ENCODE measurements at regions not wholly inside any gene's neighbourhood (a gene's known extent, or its start where the extent isn't known, plus 50 kb on each side); places are given as distances from the start of the nearest gene placed in this dataset.

- intact Hi-C loops (cut with DNase I) = no loop called here
- DNase-seq (ENCODE audit: missing footprints) = no peak
- no peak for ATAC-seq
These were observed 102.8 kb upstream of the PFN2 start for GRCh38 chr3:150073513-150073912.

GRCh38 chr3:150073031-150073430 lies 102.3 kb upstream of the PFN2 start:
- DNase-seq (ENCODE audit: missing footprints) (no peak), ATAC-seq (no peak)
- intact Hi-C loops (cut with DNase I) = no loop called here

DNA sequence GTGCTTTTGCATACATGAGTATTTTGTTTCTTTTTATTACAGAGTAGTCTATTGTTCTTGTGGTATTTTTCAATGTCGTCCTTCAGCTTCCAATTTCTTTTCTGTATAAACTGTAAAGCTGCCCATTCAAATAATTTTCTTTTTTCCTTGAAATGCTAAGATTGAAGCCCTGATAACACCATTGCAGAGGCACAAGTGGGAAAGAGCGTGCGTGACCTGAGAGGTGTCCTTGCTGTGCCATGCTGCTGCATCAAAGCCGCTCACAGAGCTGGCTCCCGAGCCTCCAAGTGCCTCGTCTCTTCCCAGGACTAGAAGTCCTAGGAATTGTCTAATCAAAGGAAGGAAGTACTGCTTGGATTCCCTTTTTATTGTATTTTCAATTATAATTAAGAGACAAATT lies 101.9 kb upstream of the PFN2 start:
- ATAC-seq (no peak), DNase-seq (ENCODE audit: missing footprints) (no peak)
- intact Hi-C loops (cut with DNase I) = no loop called here

DNA sequence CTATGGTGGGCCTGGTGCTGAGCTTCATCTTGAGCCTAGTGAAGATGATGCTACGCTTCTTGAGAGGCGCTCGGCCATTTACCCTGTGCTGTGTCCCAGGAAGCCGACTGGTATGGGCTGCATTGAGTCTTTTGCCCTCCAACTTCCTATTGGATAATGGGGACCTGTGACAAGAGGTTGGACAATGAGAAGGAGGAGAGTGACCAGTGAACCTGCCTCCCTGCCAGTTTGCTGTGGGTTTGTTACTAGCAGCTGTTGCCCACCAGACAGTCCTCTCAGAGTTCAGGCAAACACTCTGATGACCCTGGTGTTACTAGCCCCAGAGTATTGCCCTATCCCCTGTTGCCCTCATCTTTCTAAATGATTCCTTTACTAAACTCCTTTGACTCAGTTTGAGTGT lies 99.6 kb upstream of the PFN2 start:
- intact Hi-C loops (cut with DNase I) = no loop called here
- no peak for DNase-seq (ENCODE audit: missing footprints)
- peak; percentile 23 for ATAC-seq

GRCh38 chr3:150069633-150070032 lies 98.9 kb upstream of the PFN2 start:
- ATAC-seq = no peak
- DNase-seq (ENCODE audit: missing footprints) = no peak
- intact Hi-C loops (cut with DNase I) = no loop called here

DNA sequence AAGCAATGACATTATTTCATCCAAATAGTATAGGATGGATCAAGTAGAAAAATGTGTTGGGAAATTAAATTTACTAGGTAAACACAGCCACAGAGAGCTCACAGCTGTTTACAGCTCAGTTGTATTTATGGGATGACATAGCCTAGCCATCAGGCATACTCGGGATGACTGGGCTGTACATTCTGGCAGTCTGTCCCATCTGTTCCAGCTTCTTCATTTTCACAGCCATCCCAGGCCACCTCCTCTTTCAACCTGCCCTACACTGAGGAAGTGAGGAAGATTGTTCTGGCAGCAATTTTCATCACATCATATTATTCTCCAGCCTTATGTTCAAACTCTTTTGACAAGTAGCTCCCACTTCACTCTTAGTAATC lies 98.4 kb upstream of the PFN2 start:
- intact Hi-C loops (cut with DNase I) = no loop called here
- DNase-seq (ENCODE audit: missing footprints) = no peak
- ATAC-seq = no peak

DNA sequence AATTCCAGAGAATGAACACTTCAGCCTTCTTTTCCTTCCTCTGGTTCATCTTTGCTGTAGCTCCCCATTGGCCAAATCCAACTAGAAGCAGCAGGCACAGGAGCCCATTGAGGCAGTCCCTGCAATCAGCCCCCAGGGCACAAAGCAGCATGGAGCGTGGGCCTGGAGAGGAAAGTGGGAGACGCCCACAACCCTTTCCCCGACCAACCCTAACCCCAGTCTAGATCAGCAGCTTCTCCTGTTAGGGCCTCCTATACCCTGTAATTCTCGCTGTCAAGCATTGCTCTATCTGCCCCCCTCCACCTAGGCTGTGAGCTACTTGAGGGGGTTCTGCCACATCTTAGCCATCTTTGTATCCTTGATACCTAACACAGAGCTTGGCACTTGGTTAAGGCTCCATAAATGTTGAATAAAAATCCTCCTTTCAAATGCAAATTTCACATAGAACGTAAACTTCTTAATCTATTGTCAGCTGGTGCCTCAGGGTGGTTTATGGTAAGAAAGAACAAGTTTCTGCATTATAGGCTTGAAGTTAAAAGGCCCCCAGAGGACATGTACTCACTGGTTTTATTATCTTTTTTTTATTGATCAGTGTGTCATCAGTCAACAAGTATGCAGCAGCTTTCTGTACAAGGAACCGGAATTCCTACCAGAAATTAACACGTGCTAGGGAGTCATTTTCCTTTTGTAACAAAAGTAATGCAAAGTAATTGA lies 97.9 kb upstream of the PFN2 start:
- DNase-seq (ENCODE audit: missing footprints) (no peak), ATAC-seq (no peak)
- intact Hi-C loops (cut with DNase I) = no loop called here

GRCh38 chr3:150067561-150067960 lies 96.9 kb upstream of the PFN2 start:
- intact Hi-C loops (cut with DNase I) = no loop called here
- peak; percentile 45 for DNase-seq (ENCODE audit: missing footprints)

DNA sequence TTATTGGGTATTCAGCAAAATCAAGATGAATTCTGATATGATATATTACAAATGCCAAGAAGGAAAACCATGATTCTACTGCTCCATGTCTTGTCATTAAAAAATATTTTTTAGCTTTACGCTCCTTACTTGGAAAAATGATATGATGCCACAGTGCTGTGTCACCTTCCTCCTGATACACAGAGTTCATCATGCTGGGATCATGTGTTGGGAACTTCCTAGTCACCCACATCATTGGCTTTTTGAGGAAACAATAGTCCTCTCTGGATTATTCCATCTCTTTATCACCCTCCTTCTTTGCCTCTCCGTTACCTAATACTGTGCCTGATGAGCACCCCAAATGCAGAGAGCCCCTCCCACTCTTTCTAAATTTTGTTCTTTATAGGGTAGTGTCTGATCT lies 94.3 kb upstream of the PFN2 start:
- DNase-seq (ENCODE audit: missing footprints) = no peak
- intact Hi-C loops (cut with DNase I) = no loop called here
- ATAC-seq = no peak

More at GRCh38 chr3:150067561-150067960, 96.9 kb upstream of the PFN2 start:
- ATAC-seq = no peak

GRCh38 chr3:150063237-150063636 lies 92.5 kb upstream of the PFN2 start:
- no peak for ATAC-seq
- intact Hi-C loops (cut with DNase I) = no loop called here
- no peak for DNase-seq (ENCODE audit: missing footprints)

DNA sequence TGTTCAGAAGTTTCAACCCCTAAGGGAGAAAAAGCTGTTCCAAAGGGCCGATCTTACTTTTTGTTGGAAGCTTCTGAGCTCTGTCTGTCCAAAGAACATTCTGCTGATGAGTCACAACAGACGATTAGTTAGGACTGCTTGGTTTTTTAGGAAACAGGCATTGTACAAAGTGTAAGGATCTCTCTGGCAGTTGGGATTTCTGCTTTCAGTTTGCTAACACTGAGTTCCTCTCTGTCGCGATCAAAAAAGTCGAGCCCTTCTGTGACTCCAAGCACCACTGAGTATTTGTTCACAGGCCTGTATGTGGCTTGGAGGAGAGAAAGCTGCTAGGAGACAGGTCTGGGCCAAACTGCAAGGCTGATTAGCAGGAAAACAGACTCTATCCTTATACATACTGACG lies 91.8 kb upstream of the PFN2 start:
- intact Hi-C loops (cut with DNase I) = no loop called here
- DNase-seq (ENCODE audit: missing footprints) (no peak), ATAC-seq (peak; percentile 83)

- peak; percentile 51 for ATAC-seq
- intact Hi-C loops (cut with DNase I) = no loop called here
- no peak for DNase-seq (ENCODE audit: missing footprints)
These were observed 90.8 kb upstream of the PFN2 start for GRCh38 chr3:150061288-150062024.

DNA sequence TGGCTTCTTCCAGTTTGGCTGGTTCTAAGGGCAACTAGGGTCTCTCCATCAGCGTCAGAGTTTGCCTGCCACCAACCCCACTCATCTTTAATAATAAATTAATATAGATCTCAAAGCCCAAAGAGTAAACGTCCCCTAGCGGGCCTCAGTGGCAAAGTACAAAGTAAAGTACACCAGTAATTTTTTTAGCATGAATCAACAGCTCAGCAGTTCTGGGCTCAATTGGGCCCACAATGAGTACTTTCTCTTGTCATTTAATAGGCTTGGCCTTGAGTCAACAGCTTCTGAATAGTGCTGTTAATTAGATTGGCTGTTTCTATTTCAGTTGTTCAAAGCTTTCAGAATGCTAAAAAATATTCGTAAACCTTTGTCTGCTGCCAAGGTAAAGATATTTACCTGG lies 89.0 kb upstream of the PFN2 start:
- intact Hi-C loops (cut with DNase I) = no loop called here
- ATAC-seq = no peak

GRCh38 chr3:150059241-150059640 lies 88.5 kb upstream of the PFN2 start:
- DNase-seq (ENCODE audit: missing footprints) = no peak
- no peak for ATAC-seq
- intact Hi-C loops (cut with DNase I) = no loop called here

More for the DNA sequence above, 89.0 kb upstream of the PFN2 start:
- no peak for DNase-seq (ENCODE audit: missing footprints)

GRCh38 chr3:150057227-150057626 lies 86.5 kb upstream of the PFN2 start:
- ATAC-seq = no peak
- intact Hi-C loops (cut with DNase I) = no loop called here
- no peak for DNase-seq (ENCODE audit: missing footprints)

GRCh38 chr3:150055332-150055731 lies 84.6 kb upstream of the PFN2 start:
- intact Hi-C loops (cut with DNase I) = no loop called here

DNA sequence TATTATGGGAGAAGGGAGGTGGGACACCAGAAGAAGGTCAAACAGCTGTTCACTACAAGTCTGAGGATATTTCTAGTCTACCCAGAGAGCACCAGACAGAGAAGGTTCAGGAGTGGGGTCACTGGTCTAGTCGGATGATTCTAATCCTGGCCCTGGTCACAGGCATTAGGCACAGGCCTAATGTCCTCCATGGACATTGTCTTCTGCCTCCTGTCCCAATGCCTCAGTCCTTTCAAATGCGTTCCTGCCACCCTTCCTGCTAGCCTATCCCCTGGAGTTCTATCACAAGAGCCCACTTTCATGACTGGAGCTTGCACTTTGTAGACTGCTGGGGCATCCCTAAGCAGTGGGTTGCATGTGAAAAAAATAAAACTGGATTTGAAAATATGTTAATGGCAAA lies 83.9 kb upstream of the PFN2 start:
- no peak for DNase-seq (ENCODE audit: missing footprints)
- intact Hi-C loops (cut with DNase I) = no loop called here
- no peak for ATAC-seq

More at GRCh38 chr3:150055332-150055731, 84.6 kb upstream of the PFN2 start:
- no peak for ATAC-seq
- DNase-seq (ENCODE audit: missing footprints) = no peak

DNA sequence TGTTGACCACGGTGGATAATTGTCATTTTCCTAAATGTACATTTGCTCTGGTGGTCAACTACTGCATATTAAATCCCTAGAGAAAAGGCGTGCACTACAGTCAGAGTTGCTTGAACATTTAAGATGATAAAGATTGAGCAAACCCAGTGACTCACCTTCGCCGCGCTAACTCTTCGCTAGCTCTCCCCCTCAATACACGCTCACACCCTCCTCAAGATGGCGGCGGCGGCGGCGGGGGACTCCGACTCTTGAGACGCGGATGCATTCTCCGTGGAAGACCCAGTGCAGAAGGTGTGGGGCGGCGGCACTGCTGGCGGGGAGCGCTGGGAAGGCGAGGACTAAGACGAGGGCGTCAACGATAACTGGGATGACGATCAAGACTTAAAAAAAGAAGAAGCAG lies 79.8 kb upstream of the PFN2 start:
- intact Hi-C loops (cut with DNase I) = no loop called here
- ATAC-seq (no peak), DNase-seq (ENCODE audit: missing footprints) (no peak)

GRCh38 chr3:150049317-150049716 lies 78.6 kb upstream of the PFN2 start:
- DNase-seq (ENCODE audit: missing footprints) (no peak), ATAC-seq (no peak)
- intact Hi-C loops (cut with DNase I) = no loop called here

DNA sequence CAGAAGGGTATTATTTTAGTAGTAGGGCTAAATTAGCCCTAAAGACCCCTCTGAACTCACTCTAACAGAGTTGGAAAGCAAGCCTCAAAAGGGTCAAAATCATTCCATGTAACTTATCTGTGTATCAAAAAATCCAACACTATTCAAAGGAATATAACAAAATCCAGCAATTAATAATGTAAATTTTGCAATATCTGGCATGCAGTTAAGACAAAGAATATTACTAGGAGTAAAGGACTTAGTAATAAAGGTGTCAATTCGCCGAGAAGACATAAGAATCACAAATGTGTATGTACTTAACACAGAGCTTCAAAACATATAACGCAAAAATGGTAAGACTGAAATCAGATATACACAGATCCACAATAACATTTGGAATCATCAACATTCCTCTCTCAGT lies 71.2 kb upstream of the PFN2 start:
- ATAC-seq (no peak), DNase-seq (ENCODE audit: missing footprints) (no peak)
- intact Hi-C loops (cut with DNase I) = no loop called here

DNA sequence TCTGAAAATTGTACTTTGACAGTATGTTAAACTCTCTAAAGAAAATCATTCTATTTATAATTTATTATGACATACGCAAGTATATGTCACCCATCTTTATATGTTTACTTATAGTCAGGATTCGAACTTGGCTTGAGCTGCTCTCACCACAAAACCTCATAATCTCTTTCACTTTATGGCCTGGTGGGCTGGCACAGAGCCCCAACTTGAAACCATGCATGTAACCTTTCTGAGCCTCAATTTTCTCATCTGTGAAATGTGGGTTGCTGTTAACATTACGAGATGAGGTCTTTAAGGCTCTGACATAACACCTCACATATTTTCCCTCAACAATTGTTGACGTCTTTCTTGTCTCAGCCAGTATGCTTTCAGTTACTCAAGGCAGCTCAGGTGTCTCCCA lies 69.4 kb upstream of the PFN2 start:
- ATAC-seq = no peak
- intact Hi-C loops (cut with DNase I) = no loop called here
- DNase-seq (ENCODE audit: missing footprints) = no peak
